Endodermal cell (in vitro differentiated cells): ENCODE measurements at regions not wholly inside any gene's neighbourhood (a gene's known extent, or its start where the extent isn't known, plus 50 kb on each side); places are given as distances from the start of the nearest gene placed in this dataset.

Experiments used
- DNase-seq: peaks from one replicate; pipeline ENCODE4 v3.0.0-alpha.2; 2017
- H3K27ac ChIP-seq: 2 replicates; pipeline ENCODE4 v1.5.1; 2013; ENCODE audit warnings: mild to moderate bottlenecking, low read depth, low read length, moderate library complexity
- H3K27me3 ChIP-seq: 2 replicates; pipeline ENCODE4 v1.6.1; 2013; ENCODE audit warnings: mild to moderate bottlenecking, low read length, moderate library complexity; ENCODE audit not compliant: insufficient read depth, control insufficient read depth, poor library complexity, severe bottlenecking
- H3K36me3 ChIP-seq: 2 replicates; pipeline ENCODE4 v1.7.0; 2013; ENCODE audit warnings: mild to moderate bottlenecking, low read length, moderate library complexity; ENCODE audit not compliant: control insufficient read depth, insufficient read depth
- H3K4me1 ChIP-seq: one replicate; pipeline ENCODE4 v1.7.0; 2013; ENCODE audit warnings: low read length; ENCODE audit not compliant: control insufficient read depth, insufficient read depth
- H3K4me3 ChIP-seq: 2 replicates; pipeline ENCODE4 v1.5.1; 2013; ENCODE audit warnings: mild to moderate bottlenecking, low read length, moderate library complexity
- H3K9ac ChIP-seq: 2 replicates; pipeline ENCODE4 v1.6.1; 2013; ENCODE audit warnings: mild to moderate bottlenecking, low read length, moderate library complexity; ENCODE audit not compliant: poor library complexity, severe bottlenecking; ENCODE audit errors: extremely low read depth
- H3K9me3 ChIP-seq: 2 replicates; pipeline ENCODE4 v1.6.1; 2013; ENCODE audit warnings: mild to moderate bottlenecking, low read length, moderate library complexity; ENCODE audit not compliant: control insufficient read depth
- H3K27ac Mint-ChIP-seq: 2 replicates; pipeline ENCODE4 v1.8.0; 2020; ENCODE audit warnings: mixed read lengths
- H3K27me3 Mint-ChIP-seq: 2 replicates; pipeline ENCODE4 v1.8.0; 2021; ENCODE audit warnings: mild to moderate bottlenecking, mixed read lengths; ENCODE audit not compliant: insufficient read depth
- H3K36me3 Mint-ChIP-seq: 2 replicates; pipeline ENCODE4 v1.8.0; 2020; ENCODE audit warnings: low read depth, mixed read lengths
- H3K4me1 Mint-ChIP-seq: 2 replicates; pipeline ENCODE4 v1.8.0; 2020; ENCODE audit warnings: mixed read lengths
- H3K4me3 Mint-ChIP-seq: 2 replicates; pipeline ENCODE4 v1.8.0; 2020; ENCODE audit warnings: mild to moderate bottlenecking, moderate library complexity, mixed read lengths
- H3K9me3 Mint-ChIP-seq: 2 replicates; pipeline ENCODE4 v1.8.0; 2020; ENCODE audit warnings: mild to moderate bottlenecking, mixed read lengths
- WGBS, 2 experiments: methylation state at CpG; one replicate each; pipeline versions ENCODE4 v1.1.5 to v1.1.7; 2013; ENCODE audit warnings: missing lambda C conversion rate in 2 of 2, mixed read lengths in 1 of 2; ENCODE audit not compliant: insufficient coverage in 1 of 2, insufficient read length in 1 of 2; 5-methylcytosine and 5-hydroxymethylcytosine counted together
- TF ChIP-seq, protein P1 (sequence below): fragments of 200-600 bp; sonication (generic); conservative IDR thresholded peaks from 2 replicates; pipeline ENCODE4 v1.5.0; 2021; ENCODE audit warnings: antibody characterized with exemption, mild to moderate bottlenecking

DNA sequence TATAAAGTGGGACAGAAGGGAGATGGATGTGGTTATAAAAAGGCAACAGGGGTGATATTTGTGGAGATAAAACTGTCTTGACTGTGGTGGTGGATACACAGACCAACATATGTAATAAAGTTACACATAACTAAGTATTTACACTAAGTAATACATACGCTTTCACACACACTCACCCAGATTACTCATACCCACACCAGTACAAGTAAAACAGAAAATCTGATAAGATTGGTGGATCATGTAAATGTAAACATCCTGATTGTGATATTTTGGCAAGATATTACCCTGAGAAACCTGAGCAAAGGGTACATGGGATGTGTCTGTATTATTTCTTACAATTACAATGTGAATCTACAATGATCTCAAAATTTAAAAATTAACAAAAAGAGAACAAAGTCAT, 53.3 kb upstream of the SLIT3 start:
- H3K27ac ChIP-seq: no peak overlapping the region
- no peak overlapping the region for H3K27ac Mint-ChIP-seq

DNA sequence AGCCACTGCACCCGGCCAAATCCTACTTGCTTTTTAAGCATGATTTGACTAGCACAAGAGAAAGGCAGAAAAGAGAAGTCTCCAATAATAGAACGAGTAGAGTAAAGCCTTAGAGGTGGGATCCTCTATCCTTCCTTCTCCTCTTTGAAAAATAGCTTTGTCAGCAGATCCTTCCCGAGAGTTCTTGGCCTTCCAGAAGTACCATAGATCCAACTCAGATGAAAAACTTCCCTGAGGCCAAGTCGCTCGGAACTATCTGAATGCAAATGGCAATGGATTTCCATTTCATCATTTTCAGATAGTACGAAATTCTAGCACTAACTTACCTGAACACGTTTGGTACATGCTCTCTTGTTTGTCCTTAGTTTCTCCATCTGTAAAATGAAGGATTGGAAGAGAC, 52.0 kb upstream of the SLIT3 start:
- Mint-ChIP-seq H3K4me1 (no peaks in the 10 kb centered on the region), H3K27ac (no peak overlapping the region), H3K9me3 (no peaks in the 10 kb centered on the region), H3K27me3 (peaks cover 11% of the 10 kb centered on the region), H3K4me3 (no peak overlapping the region), H3K36me3 (no peaks in the 10 kb centered on the region)
- H3K9ac ChIP-seq: no peak overlapping the region
- no peak overlapping the region for H3K4me3 ChIP-seq
- H3K36me3 ChIP-seq: no peaks in the 10 kb centered on the region
- H3K4me1 ChIP-seq: no peaks in the 10 kb centered on the region
- no peak for DNase-seq
- peaks cover 6% of the 10 kb centered on the region for H3K27me3 ChIP-seq
- WGBS, 2 experiments: 92 to 96% methylated on average over 6 to 7 of the region's 7 CpGs
- TF ChIP-seq, protein P1, sequence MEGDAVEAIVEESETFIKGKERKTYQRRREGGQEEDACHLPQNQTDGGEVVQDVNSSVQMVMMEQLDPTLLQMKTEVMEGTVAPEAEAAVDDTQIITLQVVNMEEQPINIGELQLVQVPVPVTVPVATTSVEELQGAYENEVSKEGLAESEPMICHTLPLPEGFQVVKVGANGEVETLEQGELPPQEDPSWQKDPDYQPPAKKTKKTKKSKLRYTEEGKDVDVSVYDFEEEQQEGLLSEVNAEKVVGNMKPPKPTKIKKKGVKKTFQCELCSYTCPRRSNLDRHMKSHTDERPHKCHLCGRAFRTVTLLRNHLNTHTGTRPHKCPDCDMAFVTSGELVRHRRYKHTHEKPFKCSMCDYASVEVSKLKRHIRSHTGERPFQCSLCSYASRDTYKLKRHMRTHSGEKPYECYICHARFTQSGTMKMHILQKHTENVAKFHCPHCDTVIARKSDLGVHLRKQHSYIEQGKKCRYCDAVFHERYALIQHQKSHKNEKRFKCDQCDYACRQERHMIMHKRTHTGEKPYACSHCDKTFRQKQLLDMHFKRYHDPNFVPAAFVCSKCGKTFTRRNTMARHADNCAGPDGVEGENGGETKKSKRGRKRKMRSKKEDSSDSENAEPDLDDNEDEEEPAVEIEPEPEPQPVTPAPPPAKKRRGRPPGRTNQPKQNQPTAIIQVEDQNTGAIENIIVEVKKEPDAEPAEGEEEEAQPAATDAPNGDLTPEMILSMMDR: no peak
- no peaks in the 10 kb centered on the region for H3K9me3 ChIP-seq
- no peak overlapping the region for H3K27ac ChIP-seq

More for the DNA sequence above, 53.3 kb upstream of the SLIT3 start:
- no peaks in the 10 kb centered on the region for H3K4me1 Mint-ChIP-seq
- no peaks in the 10 kb centered on the region for H3K9me3 Mint-ChIP-seq
- no peaks in the 10 kb centered on the region for H3K36me3 ChIP-seq
- DNase-seq: no peak
- peaks cover 6% of the 10 kb centered on the region for H3K27me3 ChIP-seq
- no peaks in the 10 kb centered on the region for H3K36me3 Mint-ChIP-seq
- no peaks in the 10 kb centered on the region for H3K9me3 ChIP-seq
- WGBS, 2 experiments: no CpG with 5 or more reads among the region's 1 CpG
- no peak overlapping the region for H3K9ac ChIP-seq
- no peak overlapping the region for H3K4me3 Mint-ChIP-seq
- peaks cover 9% of the 10 kb centered on the region for H3K27me3 Mint-ChIP-seq
- H3K4me1 ChIP-seq: no peaks in the 10 kb centered on the region
- H3K4me3 ChIP-seq: no peak overlapping the region
- TF ChIP-seq, protein P1: no peak

GRCh38 chr5:169351721-169352120, 50.8 kb upstream of the SLIT3 start:
- Mint-ChIP-seq H3K4me1 (no peaks in the 10 kb centered on the region), H3K36me3 (no peaks in the 10 kb centered on the region), H3K4me3 (no peak overlapping the region), H3K27ac (no peak overlapping the region), H3K27me3 (peaks cover 13% of the 10 kb centered on the region), H3K9me3 (no peaks in the 10 kb centered on the region)
- no peaks in the 10 kb centered on the region for H3K4me1 ChIP-seq
- H3K27me3 ChIP-seq: peaks cover 6% of the 10 kb centered on the region
- no peak overlapping the region for H3K4me3 ChIP-seq
- TF ChIP-seq, protein P1: no peak
- no peaks in the 10 kb centered on the region for H3K36me3 ChIP-seq
- 85 to 90% methylated on average over 2 of the region's 3 CpGs for WGBS, 2 experiments
- no peak overlapping the region for H3K9ac ChIP-seq
- no peak for DNase-seq
- H3K27ac ChIP-seq: no peak overlapping the region
- no peaks in the 10 kb centered on the region for H3K9me3 ChIP-seq
